ENCODE measurements at regions not wholly inside any gene's neighbourhood (a gene's known extent, or its start where the extent isn't known, plus 50 kb on each side); places are given as distances from the start of the nearest gene placed in this dataset.
"Not testable (repeated sequence)": the region's sequence is repeated elsewhere in the genome, so short reads cannot be mapped to it uniquely, and the experiment has no call there.

DNA sequence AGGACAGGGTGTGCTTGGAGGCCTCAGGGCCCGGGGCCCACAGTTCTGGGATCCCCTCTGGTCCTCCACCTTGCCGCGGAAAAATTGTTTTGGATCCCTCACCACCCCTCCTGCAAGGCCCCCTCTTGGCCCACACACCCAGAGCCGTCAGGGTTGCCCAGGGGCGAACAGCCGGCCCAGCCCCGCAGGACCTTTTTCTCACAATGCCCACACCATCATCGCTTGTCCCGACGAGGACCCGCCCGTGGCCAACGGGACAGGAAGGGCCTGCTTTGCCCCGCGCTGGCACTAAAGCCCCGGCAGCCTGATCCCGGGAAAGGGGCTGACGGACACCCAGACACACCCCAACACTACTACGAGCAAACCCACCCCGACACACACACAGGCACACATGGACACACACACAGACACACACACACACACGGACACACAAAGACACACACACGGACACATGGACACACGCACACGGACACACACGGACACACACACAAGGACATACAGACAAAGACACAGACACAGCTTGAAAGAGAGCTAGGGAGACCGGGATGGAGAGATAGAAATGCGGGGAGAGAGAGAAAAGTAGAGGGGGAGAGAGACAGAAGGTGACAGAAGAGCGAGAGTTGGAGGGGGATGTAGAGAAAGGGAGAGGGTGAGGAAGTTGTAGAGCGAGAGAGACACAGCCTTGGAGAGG, 1493.5 kb upstream of the DEFB115 start:
- no peak for DNase-seq (ENCODE audit: low read depth in 2 of 2)

GRCh38 chr20:29764922-29765610, 1492.4 kb upstream of the DEFB115 start:
- peak in 1 of 2 experiments; percentile 27 for DNase-seq (ENCODE audit: low read depth in 2 of 2)

DNA sequence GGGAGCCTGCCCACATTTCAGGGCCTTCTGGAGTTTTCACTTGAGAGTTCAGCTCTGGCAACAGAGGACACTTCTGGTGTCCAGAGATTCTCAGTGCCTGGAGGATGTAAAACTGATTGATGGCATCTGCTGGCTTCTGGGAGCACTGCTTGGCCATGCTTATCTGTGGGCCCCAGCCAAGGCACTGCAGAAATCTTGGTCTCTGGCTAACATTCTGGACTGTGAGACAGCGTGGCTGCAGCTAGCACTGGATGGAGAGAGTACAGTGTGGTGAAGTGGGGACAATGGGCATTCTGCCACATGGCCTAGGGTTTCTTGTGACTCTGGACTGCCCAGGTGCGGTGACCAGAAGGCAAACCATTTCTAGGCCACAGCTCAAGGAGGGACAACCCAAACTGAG, 1479.4 kb upstream of the DEFB115 start:
- DNase-seq (ENCODE audit: low read depth in 2 of 2) = not testable (repeated sequence)

DNA sequence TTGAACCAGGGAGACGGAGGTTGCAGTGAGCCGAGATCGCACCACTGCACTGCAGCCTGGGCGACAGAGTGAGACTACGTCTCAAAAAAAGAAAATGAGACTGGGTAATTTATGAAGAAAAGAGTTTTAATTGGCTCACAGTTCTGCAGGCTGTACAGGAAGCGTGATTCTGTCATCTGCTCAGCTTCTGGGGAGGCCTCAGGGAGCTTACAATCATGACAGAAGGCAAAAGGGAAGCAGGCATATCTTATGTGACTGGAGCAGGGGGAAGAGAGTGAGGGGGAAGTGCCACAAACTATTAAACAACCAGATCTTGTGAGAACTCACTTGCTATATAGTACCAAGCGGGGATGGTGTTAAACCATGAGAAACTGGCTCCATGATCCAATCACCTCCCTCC, 1476.2 kb upstream of the DEFB115 start:
- not testable (repeated sequence) for DNase-seq (ENCODE audit: low read depth in 2 of 2)

- not testable (repeated sequence) for DNase-seq (ENCODE audit: low read depth in 2 of 2)
These were observed 1475.6 kb upstream of the DEFB115 start for GRCh38 chr20:29781891-29782290.

DNA sequence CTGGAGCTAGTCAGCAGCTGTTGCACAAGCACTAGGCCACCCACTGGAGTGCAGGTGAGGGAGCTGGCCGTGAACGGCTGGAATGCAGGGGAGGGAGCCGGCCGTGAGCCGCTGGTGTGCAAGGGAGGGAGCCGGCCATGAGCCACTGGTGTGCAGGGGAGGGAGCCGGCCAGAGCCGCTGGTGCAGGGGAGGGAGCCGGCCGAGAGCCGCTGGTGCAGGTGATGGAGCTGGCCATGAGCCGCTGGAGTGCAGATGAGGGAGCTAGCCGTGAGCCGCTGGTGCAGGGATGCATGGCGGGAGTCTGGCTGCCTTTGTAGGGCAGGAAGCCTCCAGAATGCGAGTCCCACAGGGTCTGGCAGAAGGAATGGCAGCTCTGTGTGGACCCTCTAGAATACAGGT, 1470.0 kb upstream of the DEFB115 start:
- not testable (repeated sequence) for DNase-seq (ENCODE audit: low read depth in 2 of 2)

DNA sequence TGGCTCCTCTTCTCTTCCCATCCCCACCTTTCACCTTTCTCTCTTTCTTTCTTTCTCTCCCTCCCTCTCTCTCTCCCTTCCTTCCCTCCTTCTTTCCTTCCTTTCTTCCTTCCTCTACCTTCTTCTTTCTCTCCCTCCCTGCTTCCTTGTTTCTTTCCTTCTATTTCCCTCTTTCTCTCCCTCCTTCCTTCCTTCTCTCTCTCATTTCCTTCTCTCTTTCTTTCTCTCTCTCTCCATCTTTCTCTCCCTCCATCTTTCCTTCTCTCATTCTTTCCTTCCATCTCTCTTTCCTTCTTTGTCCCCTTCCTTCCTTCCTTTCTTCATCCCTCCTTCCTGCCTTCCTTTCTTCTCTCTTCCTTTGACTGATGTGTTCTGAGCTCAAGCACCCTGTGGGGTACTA, 1467.0 kb upstream of the DEFB115 start:
- no peak for DNase-seq (ENCODE audit: low read depth in 2 of 2)

GRCh38 chr20:29831508-29831907, 1426.0 kb upstream of the DEFB115 start:
- DNase-seq (ENCODE audit: low read depth in 2 of 2) = not testable (repeated sequence)

DNA sequence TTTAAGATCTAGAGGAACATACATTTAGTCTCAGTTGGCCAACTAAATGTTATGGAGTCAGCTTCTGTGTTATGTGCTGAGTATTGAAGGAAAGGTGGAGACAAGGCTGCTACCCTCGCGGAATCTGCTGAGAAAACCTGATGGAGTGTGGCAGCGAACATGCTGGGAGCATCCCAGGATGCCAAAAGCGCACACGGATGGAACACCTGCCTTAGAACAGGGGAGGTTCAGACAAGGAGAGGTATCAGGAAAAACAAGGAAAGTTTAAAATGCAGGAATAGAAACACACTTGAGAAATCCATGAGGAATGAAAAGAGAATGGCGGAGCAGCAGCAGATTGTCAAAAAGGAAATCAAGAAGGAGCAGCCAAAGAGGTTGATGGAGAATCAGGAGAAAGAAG, 1389.5 kb upstream of the DEFB115 start:
- DNase-seq (ENCODE audit: low read depth in 2 of 2) = not testable (repeated sequence)

DNA sequence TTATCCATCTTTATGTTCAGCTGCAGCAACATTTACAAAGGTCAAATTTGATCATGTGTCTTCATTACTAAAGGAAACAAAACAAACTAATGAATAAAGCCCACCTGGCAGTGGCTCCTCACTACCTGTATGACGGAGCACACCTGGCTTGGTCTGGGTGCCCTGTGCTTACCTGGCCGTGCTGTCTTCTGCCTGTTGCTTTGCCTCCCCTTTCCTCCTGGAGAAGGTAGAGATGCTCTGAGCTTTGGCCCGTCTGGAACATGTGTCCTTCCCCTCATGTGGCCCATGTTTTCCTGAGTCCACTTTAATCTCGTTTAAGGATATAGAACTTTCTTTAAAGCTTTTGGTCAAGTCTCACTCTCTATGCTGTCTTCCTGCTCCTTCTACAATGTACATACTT, 1388.8 kb upstream of the DEFB115 start:
- not testable (repeated sequence) for DNase-seq (ENCODE audit: low read depth in 2 of 2)

- DNase-seq (ENCODE audit: low read depth in 2 of 2) = not testable (repeated sequence)
These were observed 1385.6 kb upstream of the DEFB115 start for GRCh38 chr20:29871816-29872215.

DNA sequence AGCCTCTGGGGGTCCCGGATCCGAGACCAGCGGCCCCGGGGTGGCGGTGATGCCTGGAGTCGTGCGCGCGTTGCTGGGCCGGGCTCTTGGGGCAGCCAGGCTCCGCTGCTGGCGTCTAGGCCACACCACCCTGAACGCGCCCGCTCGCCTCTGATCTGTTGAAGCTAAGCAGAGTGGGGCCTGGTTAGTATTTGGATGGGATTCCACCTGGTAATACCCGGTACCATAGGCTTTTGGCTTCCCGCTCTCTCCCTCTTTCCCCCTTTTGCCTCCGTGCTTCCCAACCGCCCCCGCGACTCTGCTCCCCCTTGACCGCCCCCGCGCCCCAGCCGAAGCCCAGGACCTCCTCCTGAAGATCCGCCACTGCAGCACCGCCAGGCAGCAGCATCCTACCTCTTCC, 1383.5 kb upstream of the DEFB115 start:
- no peak for DNase-seq (ENCODE audit: low read depth in 2 of 2)

DNA sequence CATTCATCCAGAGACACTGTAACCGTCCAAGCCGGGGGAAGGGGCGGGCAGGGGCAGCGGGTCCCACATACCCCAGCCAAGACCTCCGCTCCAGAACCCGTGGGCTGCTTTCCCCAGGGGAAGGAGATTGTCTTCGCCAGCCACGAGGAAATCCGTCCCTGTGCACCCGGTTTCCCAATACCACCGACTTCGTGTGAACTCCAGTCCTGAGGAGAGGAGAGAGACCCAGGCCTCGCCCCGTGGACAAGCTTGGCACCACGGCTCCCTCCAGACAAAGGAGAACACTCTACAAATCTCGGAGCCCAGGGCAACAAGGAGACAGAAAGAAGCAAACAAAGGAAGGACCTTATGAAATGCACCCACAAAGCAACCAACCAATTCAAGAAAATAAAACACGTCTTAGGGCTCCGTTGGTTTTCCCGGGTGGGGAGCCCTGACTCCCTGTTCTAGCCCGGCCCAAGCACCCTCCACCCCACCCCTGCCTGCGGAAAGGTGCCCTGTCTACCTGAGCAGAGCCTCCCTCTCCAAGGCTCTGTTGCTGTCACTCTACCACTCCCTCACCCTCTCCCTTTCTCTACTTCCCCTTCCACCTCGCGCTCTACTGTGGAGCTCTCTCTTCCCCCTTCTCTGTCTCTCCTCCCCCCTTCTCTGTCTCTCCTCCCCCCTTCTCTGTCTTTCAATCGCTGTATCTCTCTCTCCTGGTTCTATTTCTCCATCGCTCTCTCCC, 1382.8 kb upstream of the DEFB115 start:
- DNase-seq (ENCODE audit: low read depth in 2 of 2) = no peak

- DNase-seq (ENCODE audit: low read depth in 2 of 2) = not testable (repeated sequence)
These were observed 1382.0 kb upstream of the DEFB115 start for GRCh38 chr20:29875321-29876083.

- not testable (repeated sequence) for DNase-seq (ENCODE audit: low read depth in 2 of 2)
These were observed 1381.2 kb upstream of the DEFB115 start for GRCh38 chr20:29876084-29876910.

- no peak for DNase-seq (ENCODE audit: low read depth in 2 of 2)
These were observed 1380.6 kb upstream of the DEFB115 start for GRCh38 chr20:29876911-29877285.

GRCh38 chr20:29877411-29878280, 1379.8 kb upstream of the DEFB115 start:
- DNase-seq (ENCODE audit: low read depth in 2 of 2) = not testable (repeated sequence)

GRCh38 chr20:29878281-29878741, 1379.2 kb upstream of the DEFB115 start:
- no peak for DNase-seq (ENCODE audit: low read depth in 2 of 2)

DNA sequence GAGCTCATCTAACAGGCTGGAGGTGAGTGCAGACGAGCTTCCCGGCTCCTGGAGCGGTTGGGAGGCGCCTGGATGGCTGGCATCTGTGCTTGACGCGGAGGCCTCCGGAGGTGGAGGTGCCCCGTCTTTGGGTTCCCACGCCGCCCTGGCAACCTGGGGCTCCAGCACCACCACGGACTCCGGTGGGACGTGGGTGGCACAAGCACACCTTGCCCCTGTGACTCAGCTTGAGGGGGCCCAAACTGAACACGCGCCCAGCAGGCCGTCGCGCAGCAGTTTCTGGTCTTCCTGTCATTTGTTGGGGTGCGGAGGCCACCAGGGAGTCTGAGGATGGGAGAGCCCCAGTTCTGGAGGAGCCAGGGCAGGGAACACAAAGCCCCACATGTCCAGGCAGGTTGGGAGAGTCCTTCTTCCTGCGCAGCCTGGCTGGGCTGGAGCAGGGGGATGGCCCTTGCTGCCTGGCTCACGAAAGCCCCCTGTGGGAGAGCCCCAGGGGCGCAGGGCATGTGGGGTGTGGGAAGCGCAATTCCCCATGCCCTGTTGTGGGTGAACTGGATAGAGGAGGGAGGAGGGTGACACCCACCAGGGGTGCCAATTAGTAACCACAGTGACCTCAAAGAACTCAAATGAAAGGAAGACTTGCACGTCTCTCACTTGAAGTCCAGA, 1378.6 kb upstream of the DEFB115 start:
- no peak for DNase-seq (ENCODE audit: low read depth in 2 of 2)

Measured in stimulated activated CD4-positive, alpha-beta T cell treated with anti-CD3 and anti-CD28 coated beads, Interleukin-12 subunit alpha, Interleukin-12 subunit beta, amount 100 ng/mL, for 24 hours (primary cell).